ENCODE measurements at regions not wholly inside any gene's neighbourhood (a gene's known extent, or its start where the extent isn't known, plus 50 kb on each side); places are given as distances from the start of the nearest gene placed in this dataset.
"Not testable (repeated sequence)": the region's sequence is repeated elsewhere in the genome, so short reads cannot be mapped to it uniquely, and the experiment has no call there.

- H3K4me3 ChIP-seq (ENCODE audit: low read depth, low read length) = no peak overlapping the region
These were observed 190.1 kb downstream of the CDCA7 start for GRCh38 chr2:173544641-173545363.

- H3K4me3 ChIP-seq (ENCODE audit: low read depth, low read length) = no peak overlapping the region
These were observed 190.7 kb downstream of the CDCA7 start for GRCh38 chr2:173545364-173545763.

- no peak overlapping the region for H3K4me3 ChIP-seq (ENCODE audit: low read depth, low read length)
These were observed 192.8 kb downstream of the CDCA7 start for GRCh38 chr2:173547499-173547898.

- H3K4me3 ChIP-seq (ENCODE audit: low read depth, low read length) = no peak overlapping the region
These were observed 195.5 kb downstream of the CDCA7 start for GRCh38 chr2:173550143-173550542.

- no peak overlapping the region for H3K4me3 ChIP-seq (ENCODE audit: low read depth, low read length)
These were observed 197.9 kb downstream of the CDCA7 start for GRCh38 chr2:173552531-173552930.

- H3K4me3 ChIP-seq (ENCODE audit: low read depth, low read length) = no peak overlapping the region
These were observed 198.9 kb downstream of the CDCA7 start for GRCh38 chr2:173553593-173553992.

- H3K4me3 ChIP-seq (ENCODE audit: low read depth, low read length) = no peak overlapping the region
These were observed 201.2 kb downstream of the CDCA7 start for GRCh38 chr2:173555833-173556232.

- H3K4me3 ChIP-seq (ENCODE audit: low read depth, low read length) = no peak overlapping the region
These were observed 202.1 kb downstream of the CDCA7 start for GRCh38 chr2:173556816-173557215.

- H3K4me3 ChIP-seq (ENCODE audit: low read depth, low read length) = no peak overlapping the region
These were observed 202.8 kb downstream of the CDCA7 start for GRCh38 chr2:173557497-173557896.

- no peak overlapping the region for H3K4me3 ChIP-seq (ENCODE audit: low read depth, low read length)
These were observed 212.8 kb downstream of the CDCA7 start for GRCh38 chr2:173567493-173567892.

GRCh38 chr2:173568054-173568453 lies 213.4 kb downstream of the CDCA7 start:
- H3K4me3 ChIP-seq (ENCODE audit: low read depth, low read length) = no peak overlapping the region

- no peak overlapping the region for H3K4me3 ChIP-seq (ENCODE audit: low read depth, low read length)
These were observed 216.5 kb downstream of the CDCA7 start for GRCh38 chr2:173571021-173571821.

GRCh38 chr2:173571887-173572680 lies 217.4 kb downstream of the CDCA7 start:
- no peak overlapping the region for H3K4me3 ChIP-seq (ENCODE audit: low read depth, low read length)

GRCh38 chr2:173572848-173573247 lies 218.2 kb downstream of the CDCA7 start:
- H3K4me3 ChIP-seq (ENCODE audit: low read depth, low read length) = no peak overlapping the region

GRCh38 chr2:173573782-173574181 lies 219.1 kb downstream of the CDCA7 start:
- H3K4me3 ChIP-seq (ENCODE audit: low read depth, low read length) = not testable (repeated sequence)

- H3K4me3 ChIP-seq (ENCODE audit: low read depth, low read length) = no peak overlapping the region
These were observed 219.8 kb downstream of the CDCA7 start for GRCh38 chr2:173574324-173575112.

GRCh38 chr2:173578404-173579107 lies 223.9 kb downstream of the CDCA7 start:
- no peak overlapping the region for H3K4me3 ChIP-seq (ENCODE audit: low read depth, low read length)

- no peak overlapping the region for H3K4me3 ChIP-seq (ENCODE audit: low read depth, low read length)
These were observed 225.7 kb downstream of the CDCA7 start for GRCh38 chr2:173580351-173580750.

GRCh38 chr2:173580956-173581355 lies 226.3 kb downstream of the CDCA7 start:
- no peak overlapping the region for H3K4me3 ChIP-seq (ENCODE audit: low read depth, low read length)

GRCh38 chr2:173583196-173583595 lies 228.5 kb downstream of the CDCA7 start:
- H3K4me3 ChIP-seq (ENCODE audit: low read depth, low read length) = no peak overlapping the region

All from iPS-11a (cell line).